A673 (cell line): ENCODE measurements at regions not wholly inside any gene's neighbourhood (a gene's known extent, or its start where the extent isn't known, plus 50 kb on each side); places are given as distances from the start of the nearest gene placed in this dataset.

Experiments used
- CTCF ChIP-seq: fragments of 300-800, 200-600 bp; sonication (generic); conservative IDR thresholded peaks from 2 replicates; pipeline ENCODE4 v1.5.1; 2017; ENCODE audit warnings: low read depth, mild to moderate bottlenecking, antibody characterized with exemption, low read length, moderate library complexity, mixed read lengths
- EZH2 ChIP-seq: fragments of 200-600 bp; sonication (generic); IDR thresholded peaks from 2 replicates; pipeline ENCODE4 v1.6.1; 2017; ENCODE audit warnings: borderline replicate concordance, low read depth, mild to moderate bottlenecking, mixed read lengths, antibody characterized with exemption, low read length; ENCODE audit not compliant: poor library complexity, severe bottlenecking

- no peak for TF ChIP-seq CTCF
- TF ChIP-seq EZH2: no peak
Observed at GRCh38 chr5:88979726-88980125, 96.7 kb upstream of the MEF2C start.
